MM.1S (cell line): ENCODE measurements at regions not wholly inside any gene's neighbourhood (a gene's known extent, or its start where the extent isn't known, plus 50 kb on each side); places are given as distances from the start of the nearest gene placed in this dataset.

Source experiments
- EZH2 ChIP-seq: fragments of 300-600 bp; sonication (generic); optimal IDR thresholded peaks from 2 replicates; pipeline ENCODE3; 2017; ENCODE audit warnings: low read depth, mild to moderate bottlenecking, antibody characterized with exemption, low read length, mixed read lengths
- TF ChIP-seq, protein P1 (sequence below): fragments of 300-600 bp; sonication (generic); IDR thresholded peaks from 2 replicates; pipeline ENCODE4 v1.5.1; 2016; ENCODE audit warnings: antibody characterized with exemption, low read length, mixed read lengths

DNA sequence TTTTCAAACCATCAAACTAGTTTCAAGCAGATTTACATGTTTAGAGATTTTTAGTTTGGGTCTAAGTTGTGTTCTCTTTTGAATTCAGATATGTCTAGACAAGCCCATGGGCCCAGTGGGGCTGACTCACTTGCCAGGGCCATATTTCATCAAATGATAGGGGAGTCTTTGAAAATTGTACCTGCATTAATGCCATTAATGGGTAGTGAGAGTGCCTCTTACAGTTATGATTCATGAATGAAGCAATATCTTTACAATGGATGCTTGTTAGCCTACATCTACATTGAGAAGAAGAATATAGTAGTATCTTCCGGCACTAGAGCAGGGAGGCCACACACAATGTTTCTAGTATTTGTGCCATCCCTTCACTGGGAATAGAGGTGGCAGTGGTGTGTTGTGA, 174.2 kb upstream of the E2F7 start:
- no peak for TF ChIP-seq EZH2
- TF ChIP-seq, protein P1, sequence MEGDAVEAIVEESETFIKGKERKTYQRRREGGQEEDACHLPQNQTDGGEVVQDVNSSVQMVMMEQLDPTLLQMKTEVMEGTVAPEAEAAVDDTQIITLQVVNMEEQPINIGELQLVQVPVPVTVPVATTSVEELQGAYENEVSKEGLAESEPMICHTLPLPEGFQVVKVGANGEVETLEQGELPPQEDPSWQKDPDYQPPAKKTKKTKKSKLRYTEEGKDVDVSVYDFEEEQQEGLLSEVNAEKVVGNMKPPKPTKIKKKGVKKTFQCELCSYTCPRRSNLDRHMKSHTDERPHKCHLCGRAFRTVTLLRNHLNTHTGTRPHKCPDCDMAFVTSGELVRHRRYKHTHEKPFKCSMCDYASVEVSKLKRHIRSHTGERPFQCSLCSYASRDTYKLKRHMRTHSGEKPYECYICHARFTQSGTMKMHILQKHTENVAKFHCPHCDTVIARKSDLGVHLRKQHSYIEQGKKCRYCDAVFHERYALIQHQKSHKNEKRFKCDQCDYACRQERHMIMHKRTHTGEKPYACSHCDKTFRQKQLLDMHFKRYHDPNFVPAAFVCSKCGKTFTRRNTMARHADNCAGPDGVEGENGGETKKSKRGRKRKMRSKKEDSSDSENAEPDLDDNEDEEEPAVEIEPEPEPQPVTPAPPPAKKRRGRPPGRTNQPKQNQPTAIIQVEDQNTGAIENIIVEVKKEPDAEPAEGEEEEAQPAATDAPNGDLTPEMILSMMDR = no peak
